K562 (cell line): ENCODE measurements at regions not wholly inside any gene's neighbourhood (a gene's known extent, or its start where the extent isn't known, plus 50 kb on each side); places are given as distances from the start of the nearest gene placed in this dataset.

Experiments
- ATF1 ChIP-seq, 2 experiments: fragments of 450-650 bp in 1 of 2; IDR thresholded peaks; 2 replicates each; pipeline ENCODE4 v1.6.1; 2016; ENCODE audit warnings: missing compliant biosample characterization in 1 of 2, missing genetic modification characterization in 1 of 2
- BRCA1 ChIP-seq, 2 experiments: fragments of 450-650 bp in 1 of 2; sonication (generic) in 1 of 2; formaldehyde crosslinking in 1 of 2; IDR thresholded peaks; 2 replicates each; pipeline versions ENCODE4 v1.5.0 to v1.6.1; 2017 to 2020; ENCODE audit warnings: mild to moderate bottlenecking in 1 of 2, missing genetic modification reagents in 1 of 2
- CC2D1A ChIP-seq: fragments of 450-650 bp; IDR thresholded peaks from 2 replicates; pipeline ENCODE4 v1.6.1; 2017; ENCODE audit warnings: mild to moderate bottlenecking
- CEBPB ChIP-seq: fragments of 450-650 bp; IDR thresholded peaks from 2 replicates; pipeline ENCODE4 v1.6.1; 2016; ENCODE audit warnings: missing genetic modification characterization, missing compliant biosample characterization
- DEAF1 ChIP-seq: fragments of 450-650 bp; formaldehyde crosslinking; IDR thresholded peaks from 2 replicates; pipeline ENCODE4 v1.4.0; 2020; ENCODE audit warnings: mild to moderate bottlenecking, moderate library complexity
- ESRRB ChIP-seq: fragments of 250-450 bp; sonication (Bioruptor Pico); IDR thresholded peaks from 2 replicates; pipeline ENCODE4 v1.5.0; 2020; ENCODE audit warnings: mild to moderate bottlenecking, moderate library complexity, borderline replicate concordance
- ETS1 ChIP-seq: conservative IDR thresholded peaks from 2 replicates; pipeline ENCODE4 v1.6.1; 2011; ENCODE audit warnings: low read depth, mild to moderate bottlenecking, low read length; ENCODE audit not compliant: control insufficient read depth
- FOXA3 ChIP-seq, 2 experiments: fragments of 450-650 bp in 1 of 2; sonication (generic) in 1 of 2; formaldehyde crosslinking; IDR thresholded peaks in 1 of 2; conservative IDR thresholded peaks in 1 of 2; 2 replicates each; pipeline versions ENCODE4 v1.4.0 to v1.8.0; 2020 to 2022; ENCODE audit warnings: mild to moderate bottlenecking in 2 of 2, missing genetic modification reagents in 1 of 2
- HMG20A ChIP-seq: fragments of 450-650 bp; formaldehyde crosslinking; conservative IDR thresholded peaks from 2 replicates; pipeline ENCODE4 v1.4.0; 2020; ENCODE audit warnings: mild to moderate bottlenecking, mixed read lengths
- L3MBTL2 ChIP-seq: fragments of 450-650 bp; IDR thresholded peaks from 2 replicates; pipeline ENCODE4 v1.6.1; 2016; ENCODE audit warnings: mild to moderate bottlenecking, moderate library complexity
- MCM3 ChIP-seq: fragments of 450-650 bp; IDR thresholded peaks from 2 replicates; pipeline ENCODE4 v1.6.1; 2016
- MED1 ChIP-seq: sonication (generic); formaldehyde crosslinking; IDR thresholded peaks from 2 replicates; pipeline ENCODE4 v1.8.1; 2023; ENCODE audit warnings: missing genetic modification reagents, borderline replicate concordance
- MLX ChIP-seq, 2 experiments: fragments of 450-650 bp in 1 of 2; sonication (generic) in 1 of 2; formaldehyde crosslinking; conservative IDR thresholded peaks; 2 replicates each; pipeline versions ENCODE4 v1.4.0 to v1.8.1; 2020 to 2022; ENCODE audit warnings: mild to moderate bottlenecking in 1 of 2, missing genetic modification reagents in 1 of 2
- PML ChIP-seq: IDR thresholded peaks from 2 replicates; pipeline ENCODE4 v1.6.1; 2012; ENCODE audit warnings: low read length, inconsistent platforms
- PRMT5 ChIP-seq: sonication (generic); formaldehyde crosslinking; IDR thresholded peaks from 2 replicates; pipeline ENCODE4 v1.5.0; 2020; ENCODE audit warnings: missing genetic modification reagents
- SMAD2 ChIP-seq: fragments of 150-350 bp; IDR thresholded peaks from 2 replicates; pipeline ENCODE4 v1.6.1; 2014; ENCODE audit warnings: low read depth, mild to moderate bottlenecking, low read length
- ZKSCAN1 ChIP-seq: fragments of 150-350 bp; IDR thresholded peaks from 2 replicates; pipeline ENCODE4 v1.6.1; 2016; ENCODE audit warnings: low read depth, low read length
- ZNF12 ChIP-seq: sonication (generic); formaldehyde crosslinking; IDR thresholded peaks from 2 replicates; pipeline ENCODE4 v1.4.0; 2020; ENCODE audit warnings: mild to moderate bottlenecking, missing genetic modification reagents
- ZNF224 ChIP-seq: sonication (generic); formaldehyde crosslinking; IDR thresholded peaks from 2 replicates; pipeline ENCODE4 v1.8.0; 2022; ENCODE audit warnings: mild to moderate bottlenecking, missing genetic modification reagents
- ZNF253 ChIP-seq: fragments of 250-450 bp; sonication (Bioruptor Pico); conservative IDR thresholded peaks from 2 replicates; pipeline ENCODE4 v1.6.1; 2021; ENCODE audit warnings: mild to moderate bottlenecking
- ZNF3 ChIP-seq: fragments of 250-450 bp; sonication (Bioruptor Pico); IDR thresholded peaks from 2 replicates; pipeline ENCODE4 v1.5.0; 2021; ENCODE audit warnings: mild to moderate bottlenecking, moderate library complexity
- ZNF586 ChIP-seq: fragments of 450-650 bp; formaldehyde crosslinking; conservative IDR thresholded peaks from 2 replicates; pipeline ENCODE4 v1.4.0; 2020; ENCODE audit warnings: mild to moderate bottlenecking, moderate library complexity
- ZNF764 ChIP-seq: fragments of 250-450 bp; sonication (Bioruptor Pico); IDR thresholded peaks from 2 replicates; pipeline ENCODE4 v1.4.0; 2020; ENCODE audit warnings: low read depth, mild to moderate bottlenecking, moderate library complexity

- TF ChIP-seq ZNF224 (CRISPR knock-in tag) (peak; percentile 65; the same call in 1 of the 2 replicates), CEBPB (no peak), SMAD2 (no peak), ZNF586 (no peak), DEAF1 (peak; percentile 23; the same call in 1 of the 2 replicates), PML (peak; percentile 98), FOXA3 (CRISPR knock-in tag; conservative IDR thresholded peaks at IDR 0.05 in 1 of 2, IDR thresholded peaks at IDR 0.05 in 1 of 2) (0 out of 4 replicates have a peak, but pooled peaks of 1 of the 2 experiments have one; percentile 54), PRMT5 (no peak), BRCA1 (IDR thresholded peaks at IDR 0.05) (no peak), BRCA1 (CRISPR knock-in tag; IDR thresholded peaks at IDR 0.05) (peak; percentile 68; the same call in 1 of the 2 replicates), ZNF3 (CRISPR knock-in tag) (peak; percentile 40; the same call in 1 of the 2 replicates), MCM3 (no peak), ZNF253 (CRISPR knock-in tag) (peak; percentile 32; the same call in 1 of the 2 replicates), MED1 (peak; percentile 100), ATF1 (CRISPR knock-in tag; IDR thresholded peaks at IDR 0.05) (peak; percentile 83; the same call in 1 of the 2 replicates), ATF1 (tag; IDR thresholded peaks at IDR 0.05) (peak; percentile 99), MLX (CRISPR knock-in tag; conservative IDR thresholded peaks at IDR 0.05) (peak; percentile 86 to 95; a peak in 2 of 4 replicates), ETS1 (peak; percentile 88), ZNF764 (CRISPR knock-in tag) (peak; percentile 52), HMG20A (no peak), ESRRB (CRISPR knock-in tag) (peak; percentile 23; the same call in 1 of the 2 replicates), L3MBTL2 (peak; percentile 74), ZNF12 (CRISPR knock-in tag) (no peak), ZKSCAN1 (peak; percentile 100), CC2D1A (peak; percentile 100)
Measured at GRCh38 chr6:26204332-26205160, 117.3 kb downstream of the HFE start (continued).
